D721Med (cell line): ENCODE measurements at regions not wholly inside any gene's neighbourhood (a gene's known extent, or its start where the extent isn't known, plus 50 kb on each side); places are given as distances from the start of the nearest gene placed in this dataset.

ENCODE experiments used
- DNase-seq: peaks from one replicate; pipeline ENCODE4 v3.0.0; 2011; ENCODE audit warnings: low spot score; ENCODE audit not compliant: insufficient read length
- FAIRE-seq: peaks from 2 replicates; lab custom pipeline; 2011; peaks lifted over from hg19 to GRCh38; lab: Jason Lieb, UNC
- CTCF ChIP-seq: IDR thresholded peaks from 2 replicates; pipeline ENCODE4 v1.5.1; 2012; ENCODE audit warnings: mild to moderate bottlenecking, control low read depth; ENCODE audit not compliant: insufficient read depth; ENCODE audit errors: missing control alignments

GRCh38 chr4:3864742-3865721 is 98.8 kb downstream of the ADRA2C start:
- DNase-seq (no peak), FAIRE-seq (no peak)
- TF ChIP-seq CTCF = no peak

- FAIRE-seq (no peak), DNase-seq (no peak)
- TF ChIP-seq CTCF = no peak
Measured at GRCh38 chr4:3865986-3866812, 100.0 kb downstream of the ADRA2C start.

- no peak for TF ChIP-seq CTCF
- FAIRE-seq (no peak), DNase-seq (no peak)
Measured at GRCh38 chr4:3866813-3867129, 100.6 kb downstream of the ADRA2C start.

- FAIRE-seq (no peak), DNase-seq (no peak)
- no peak for TF ChIP-seq CTCF
Measured at GRCh38 chr4:3867403-3868100, 101.4 kb downstream of the ADRA2C start.

- TF ChIP-seq CTCF = no peak
- DNase-seq = no peak
- FAIRE-seq = no peak
Measured at GRCh38 chr4:3868211-3869173, 102.3 kb downstream of the ADRA2C start.

- FAIRE-seq = no peak
Measured at GRCh38 chr4:3869174-3869572, 103.0 kb downstream of the ADRA2C start.

More at GRCh38 chr4:3869174-3869572, 103.0 kb downstream of the ADRA2C start:
- DNase-seq = no peak
- no peak for TF ChIP-seq CTCF
